ENCODE measurements at regions not wholly inside any gene's neighbourhood (a gene's known extent, or its start where the extent isn't known, plus 50 kb on each side); places are given as distances from the start of the nearest gene placed in this dataset.

DNA sequence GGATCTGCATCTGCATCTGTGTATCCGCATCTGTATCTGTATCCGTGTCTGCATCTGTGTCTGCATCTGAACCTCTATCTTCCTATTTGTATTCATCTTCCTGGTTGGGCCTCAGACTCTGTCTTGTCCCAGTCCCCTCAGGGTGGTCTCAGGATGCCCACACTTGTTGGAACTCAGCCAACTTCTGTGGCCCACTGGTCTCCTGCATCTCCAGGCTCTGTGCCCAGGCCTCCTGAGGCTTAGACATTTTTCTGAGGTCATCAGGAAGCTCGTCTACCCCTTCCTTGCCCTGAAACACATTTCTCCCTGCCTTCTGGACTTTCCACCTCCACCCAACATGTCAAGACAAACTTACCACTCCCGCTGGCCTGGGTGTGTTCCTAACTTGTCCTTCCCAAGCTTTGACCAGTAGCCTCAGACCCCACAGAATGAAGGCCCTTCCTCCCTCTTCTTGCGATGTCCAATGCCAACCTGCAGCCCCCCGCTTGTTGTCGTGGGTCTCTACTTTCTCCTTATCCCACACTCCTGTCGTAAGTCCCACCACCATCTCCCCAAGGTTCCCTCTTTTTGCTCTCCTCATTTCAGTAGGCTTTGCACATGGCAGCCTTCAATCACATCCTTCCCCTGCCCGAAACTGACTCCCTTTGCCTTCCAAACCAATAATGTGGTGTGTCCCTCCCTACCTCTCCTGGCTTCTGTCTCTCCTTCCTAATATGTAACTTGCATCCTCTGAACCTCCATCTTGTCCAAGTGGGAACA lies 176.5 kb downstream of the DLL1 start:
- TF ChIP-seq PAX5 (IDR thresholded peaks at IDR 0.05; ENCODE audit: insufficient read depth, low read length, severe bottlenecking) (no peak), POLR2A (IDR thresholded peaks at IDR 0.05; ENCODE audit: low read depth, low read length) (no peak), TAF1 (IDR thresholded peaks at IDR 0.05; ENCODE audit: low read depth, low read length) (no peak), POU2F2 (IDR thresholded peaks at IDR 0.05; ENCODE audit: low read depth, low read length) (no peak), SPI1 (IDR thresholded peaks at IDR 0.05; ENCODE audit: low read depth, low read length) (no peak), POLR2AphosphoS5 (IDR thresholded peaks at IDR 0.05; ENCODE audit: low read depth, low read length) (no peak)
- FAIRE-seq (no peak), DNase-seq (ENCODE audit: insufficient read length, low spot score) (no peak)

DNA sequence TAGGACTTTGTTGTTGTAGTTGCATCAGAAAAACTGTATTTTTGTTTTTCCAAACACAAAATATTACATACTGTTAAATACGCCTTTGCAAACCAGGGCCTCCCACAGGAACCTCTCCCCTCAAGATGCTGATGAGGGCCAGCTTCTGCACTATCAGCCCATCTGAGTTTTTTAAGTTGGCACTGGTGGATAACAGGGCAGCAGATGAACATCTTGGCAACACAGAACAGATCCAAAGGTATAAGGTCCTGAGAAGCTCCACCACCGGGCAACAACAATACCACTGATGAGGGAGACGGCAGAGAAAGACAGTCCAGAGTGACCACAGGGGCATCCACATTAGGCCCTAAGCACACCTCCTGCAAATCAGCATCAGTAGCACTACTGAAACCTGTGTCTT lies 177.7 kb downstream of the DLL1 start:
- FAIRE-seq (no peak), DNase-seq (ENCODE audit: insufficient read length, low spot score) (no peak)
- TF ChIP-seq TAF1 (IDR thresholded peaks at IDR 0.05; ENCODE audit: low read depth, low read length) (no peak), POLR2AphosphoS5 (IDR thresholded peaks at IDR 0.05; ENCODE audit: low read depth, low read length) (no peak), POU2F2 (IDR thresholded peaks at IDR 0.05; ENCODE audit: low read depth, low read length) (no peak), SPI1 (IDR thresholded peaks at IDR 0.05; ENCODE audit: low read depth, low read length) (no peak), PAX5 (IDR thresholded peaks at IDR 0.05; ENCODE audit: insufficient read depth, low read length, severe bottlenecking) (no peak), POLR2A (IDR thresholded peaks at IDR 0.05; ENCODE audit: low read depth, low read length) (no peak)

DNA sequence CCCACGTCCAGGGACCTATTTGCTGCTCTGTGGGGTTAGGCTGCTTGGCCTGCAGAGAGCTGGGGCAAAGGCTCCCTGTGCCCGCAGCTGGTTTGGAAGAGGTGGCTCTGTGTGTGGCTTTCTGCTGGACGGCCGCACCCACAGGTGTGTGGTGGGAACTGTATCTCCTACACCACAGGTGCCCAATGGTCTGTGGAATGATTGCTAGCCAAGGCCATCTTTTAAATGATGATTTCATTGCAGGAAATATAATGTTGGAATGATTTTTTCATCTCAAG lies 178.4 kb downstream of the DLL1 start:
- FAIRE-seq: no peak
- no peak for DNase-seq (ENCODE audit: insufficient read length, low spot score)
- no peak for TF ChIP-seq PAX5 (IDR thresholded peaks at IDR 0.05; ENCODE audit: insufficient read depth, low read length, severe bottlenecking)
- TF ChIP-seq POLR2AphosphoS5 (IDR thresholded peaks at IDR 0.05; ENCODE audit: low read depth, low read length): no peak

DNA sequence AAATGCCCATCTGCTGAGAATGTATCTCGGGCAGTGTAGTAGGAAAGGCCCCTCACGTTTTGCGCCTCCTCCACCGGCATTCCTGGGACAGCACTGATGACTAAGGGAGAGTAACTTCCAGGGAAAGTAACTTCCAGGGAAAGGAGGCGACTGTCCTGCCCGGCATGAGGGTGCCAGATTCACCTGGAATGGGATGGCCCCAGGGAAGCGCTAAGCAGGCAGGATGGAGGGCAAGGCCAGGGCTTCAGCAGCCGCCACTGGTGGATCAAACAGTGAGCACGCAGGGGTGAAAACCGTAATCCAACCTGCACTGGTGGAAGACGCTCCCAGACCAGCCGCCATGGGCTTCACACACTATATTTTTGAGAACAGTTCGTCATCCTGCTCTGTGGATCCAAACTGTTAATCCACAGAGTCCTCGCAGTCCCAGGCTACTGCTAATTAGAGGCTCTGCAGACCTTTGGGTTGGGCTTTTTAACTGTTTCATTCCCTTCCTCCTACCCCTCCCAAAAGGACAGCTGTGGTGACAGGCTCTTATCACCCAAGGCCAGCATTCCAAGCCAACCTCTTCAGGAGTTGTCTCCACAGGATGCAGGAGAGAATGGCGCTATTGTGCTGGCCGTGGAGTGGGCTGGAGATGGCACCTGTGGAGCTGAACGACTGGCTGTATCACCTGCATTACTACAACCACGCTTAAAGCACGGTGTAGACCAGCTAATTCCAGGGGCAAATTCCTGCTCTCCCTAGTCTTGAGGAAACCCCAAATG lies 178.9 kb downstream of the DLL1 start:
- no peak for FAIRE-seq
- no peak for DNase-seq (ENCODE audit: insufficient read length, low spot score)
- TF ChIP-seq TAF1 (IDR thresholded peaks at IDR 0.05; ENCODE audit: low read depth, low read length) (no peak), POLR2AphosphoS5 (IDR thresholded peaks at IDR 0.05; ENCODE audit: low read depth, low read length) (no peak), PAX5 (IDR thresholded peaks at IDR 0.05; ENCODE audit: insufficient read depth, low read length, severe bottlenecking) (no peak), POLR2A (IDR thresholded peaks at IDR 0.05; ENCODE audit: low read depth, low read length) (no peak), POU2F2 (IDR thresholded peaks at IDR 0.05; ENCODE audit: low read depth, low read length) (no peak), SPI1 (IDR thresholded peaks at IDR 0.05; ENCODE audit: low read depth, low read length) (no peak)

DNA sequence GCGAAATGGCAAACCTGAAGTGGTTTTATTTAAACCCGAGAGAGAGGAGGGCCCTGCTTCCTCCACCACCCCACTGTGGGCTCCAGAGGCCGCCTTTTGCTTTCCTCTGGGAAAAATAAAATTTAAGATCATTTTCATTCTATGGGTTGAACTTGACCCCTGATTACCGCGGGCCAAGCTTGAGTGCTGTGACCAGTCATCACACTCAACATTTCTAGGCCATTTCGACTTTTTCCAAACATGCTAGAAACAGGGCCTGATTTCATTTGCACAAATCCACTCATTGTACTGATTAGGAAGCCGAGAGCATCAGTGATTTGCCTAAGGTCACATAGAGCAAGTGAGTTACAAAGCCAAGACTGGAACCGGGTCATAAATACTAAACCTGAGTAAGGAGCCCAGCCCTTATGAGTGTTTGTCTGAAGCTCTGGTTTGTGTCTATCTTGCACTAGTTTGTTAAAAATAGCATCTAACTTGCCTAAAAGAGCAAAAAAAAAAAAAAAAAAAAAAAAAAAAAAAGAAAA lies 179.7 kb downstream of the DLL1 start:
- FAIRE-seq: no peak
- TF ChIP-seq POLR2AphosphoS5 (IDR thresholded peaks at IDR 0.05; ENCODE audit: low read depth, low read length) (no peak), POLR2A (IDR thresholded peaks at IDR 0.05; ENCODE audit: low read depth, low read length) (no peak), POU2F2 (IDR thresholded peaks at IDR 0.05; ENCODE audit: low read depth, low read length) (no peak), PAX5 (IDR thresholded peaks at IDR 0.05; ENCODE audit: insufficient read depth, low read length, severe bottlenecking) (no peak), TAF1 (IDR thresholded peaks at IDR 0.05; ENCODE audit: low read depth, low read length) (no peak), SPI1 (IDR thresholded peaks at IDR 0.05; ENCODE audit: low read depth, low read length) (no peak)
- no peak for DNase-seq (ENCODE audit: insufficient read length, low spot score)

DNA sequence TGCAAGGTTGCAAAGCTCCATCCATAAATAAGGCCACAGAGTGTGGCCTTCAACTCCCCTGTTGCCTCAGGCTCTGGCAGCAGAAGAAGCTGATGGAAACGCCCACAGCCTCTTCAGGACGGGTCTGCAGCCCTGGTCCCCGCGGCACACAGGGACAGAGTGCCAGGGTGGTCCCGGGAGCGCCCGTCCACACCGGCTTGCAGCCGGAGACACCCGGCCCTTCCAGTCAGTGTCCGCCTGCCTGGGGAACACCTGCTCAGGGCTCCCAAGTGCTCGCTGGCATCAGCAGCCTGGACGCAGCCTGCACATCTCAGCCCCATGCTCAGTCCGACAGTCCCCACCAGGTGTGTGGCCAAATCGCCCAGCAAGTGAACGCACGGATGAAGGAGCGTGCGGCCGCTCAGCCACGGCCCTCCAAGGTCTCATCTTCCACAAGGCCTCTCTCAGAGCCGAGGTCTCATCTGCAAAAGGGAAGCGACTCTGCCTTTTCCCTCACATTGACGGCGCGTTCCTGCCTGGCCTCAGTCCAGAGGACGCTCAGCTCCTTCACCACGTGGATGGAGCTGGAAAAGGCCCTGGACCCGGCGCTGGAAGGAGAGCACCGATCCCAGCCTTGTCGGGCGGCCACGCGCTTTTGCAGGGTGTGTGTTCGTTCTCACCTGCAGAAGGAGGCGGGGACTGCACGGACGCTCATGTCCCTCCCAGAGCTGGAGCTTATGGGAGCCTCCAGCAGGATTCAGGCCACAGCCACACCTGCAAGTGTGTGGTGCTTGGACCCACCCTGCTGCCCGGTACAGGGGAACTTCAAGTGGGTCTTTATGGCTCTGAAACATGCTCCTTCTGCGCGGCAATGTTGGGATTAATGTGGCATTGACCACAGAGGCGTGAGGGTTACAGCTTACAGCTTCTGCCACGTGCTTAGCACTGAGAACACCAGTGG lies 180.4 kb downstream of the DLL1 start:
- DNase-seq (ENCODE audit: insufficient read length, low spot score) (no peak), FAIRE-seq (no peak)
- TF ChIP-seq PAX5 (IDR thresholded peaks at IDR 0.05; ENCODE audit: insufficient read depth, low read length, severe bottlenecking) (no peak), POLR2AphosphoS5 (IDR thresholded peaks at IDR 0.05; ENCODE audit: low read depth, low read length) (no peak), POLR2A (IDR thresholded peaks at IDR 0.05; ENCODE audit: low read depth, low read length) (no peak), TAF1 (IDR thresholded peaks at IDR 0.05; ENCODE audit: low read depth, low read length) (no peak), SPI1 (IDR thresholded peaks at IDR 0.05; ENCODE audit: low read depth, low read length) (no peak), POU2F2 (IDR thresholded peaks at IDR 0.05; ENCODE audit: low read depth, low read length) (no peak)

DNA sequence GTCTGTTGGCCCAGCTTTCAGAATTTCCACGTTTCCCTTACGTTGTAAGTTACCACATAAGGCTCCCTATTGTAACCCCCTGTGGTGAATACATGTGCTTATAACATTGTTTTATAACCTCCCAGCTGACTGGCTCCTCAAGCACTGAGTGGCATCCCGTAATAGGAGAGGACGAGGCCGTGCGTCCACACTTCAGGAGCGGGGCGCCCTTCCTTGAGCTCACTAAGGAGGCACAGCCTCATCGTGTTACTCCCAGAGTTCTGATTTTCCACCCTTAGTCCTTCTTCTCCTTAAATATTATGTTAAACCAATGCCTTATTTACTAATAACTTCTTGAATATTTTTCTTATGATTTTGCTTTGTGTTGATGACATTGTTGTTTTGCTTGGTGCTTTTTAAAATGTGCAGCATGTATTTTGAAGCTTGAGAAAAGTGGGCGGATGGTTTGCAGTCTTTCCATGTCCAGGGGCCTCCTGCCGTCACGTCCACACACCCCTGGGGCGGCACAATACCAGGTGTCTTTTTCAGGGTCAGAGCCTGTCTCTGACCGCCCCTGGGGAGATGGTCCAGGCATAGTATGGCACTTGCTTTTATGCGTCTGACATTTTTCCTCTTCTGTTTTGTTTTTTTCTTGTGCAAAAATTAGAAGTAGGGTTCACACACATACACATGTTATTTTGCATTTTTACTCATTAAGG lies 181.8 kb downstream of the DLL1 start:
- FAIRE-seq: no peak
- DNase-seq (ENCODE audit: insufficient read length, low spot score): no peak
- TF ChIP-seq SPI1 (IDR thresholded peaks at IDR 0.05; ENCODE audit: low read depth, low read length) (no peak), POLR2A (IDR thresholded peaks at IDR 0.05; ENCODE audit: low read depth, low read length) (no peak), TAF1 (IDR thresholded peaks at IDR 0.05; ENCODE audit: low read depth, low read length) (no peak), PAX5 (IDR thresholded peaks at IDR 0.05; ENCODE audit: insufficient read depth, low read length, severe bottlenecking) (no peak), POU2F2 (IDR thresholded peaks at IDR 0.05; ENCODE audit: low read depth, low read length) (no peak), POLR2AphosphoS5 (IDR thresholded peaks at IDR 0.05; ENCODE audit: low read depth, low read length) (no peak)

DNA sequence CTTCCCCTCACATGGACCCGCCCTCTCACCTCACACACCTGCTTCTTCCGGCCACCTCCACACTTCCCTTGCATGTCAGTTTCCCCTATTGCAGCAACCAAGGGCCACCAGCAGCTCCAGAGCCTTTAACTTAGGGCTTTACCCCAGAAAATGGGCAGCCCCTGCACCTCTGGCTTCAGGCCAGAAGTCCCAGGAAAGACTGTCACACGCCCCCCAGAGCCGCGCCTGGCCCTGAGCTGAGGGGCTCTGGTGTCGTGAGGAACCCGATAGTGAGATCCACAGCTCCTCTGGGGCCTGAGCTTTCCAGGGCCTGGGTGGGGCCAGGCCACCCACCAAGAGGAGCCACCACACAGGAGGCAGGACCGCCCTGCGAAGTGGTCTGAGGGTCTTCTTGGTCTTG lies 182.4 kb downstream of the DLL1 start:
- DNase-seq (ENCODE audit: insufficient read length, low spot score) (no peak), FAIRE-seq (no peak)
- no peak for TF ChIP-seq POLR2A (IDR thresholded peaks at IDR 0.05; ENCODE audit: low read depth, low read length)
- no peak for TF ChIP-seq PAX5 (IDR thresholded peaks at IDR 0.05; ENCODE audit: insufficient read depth, low read length, severe bottlenecking)
- TF ChIP-seq POLR2AphosphoS5 (IDR thresholded peaks at IDR 0.05; ENCODE audit: low read depth, low read length): no peak
- no peak for TF ChIP-seq SPI1 (IDR thresholded peaks at IDR 0.05; ENCODE audit: low read depth, low read length)
- no peak for TF ChIP-seq TAF1 (IDR thresholded peaks at IDR 0.05; ENCODE audit: low read depth, low read length)
- no peak for TF ChIP-seq POU2F2 (IDR thresholded peaks at IDR 0.05; ENCODE audit: low read depth, low read length)
